SK-N-SH (cell line): ENCODE measurements at regions not wholly inside any gene's neighbourhood (a gene's known extent, or its start where the extent isn't known, plus 50 kb on each side); places are given as distances from the start of the nearest gene placed in this dataset.

Experiments used
- CTCF ChIP-seq: fragments of 200-600 bp; sonication (generic); IDR thresholded peaks from 2 replicates; pipeline ENCODE4 v1.6.1; 2017; ENCODE audit warnings: antibody characterized with exemption, mild to moderate bottlenecking, moderate library complexity
- ELF1 ChIP-seq: IDR thresholded peaks from 2 replicates; pipeline ENCODE4 v1.4.0; 2012
- EP300 ChIP-seq, 2 experiments: IDR thresholded peaks; 2 replicates each; pipeline versions ENCODE4 v1.4.0 to v1.6.1; 2012; ENCODE audit warnings: borderline replicate concordance in 1 of 2, low read depth in 1 of 2, low read length in 1 of 2
- FOXM1 ChIP-seq: IDR thresholded peaks from 2 replicates; pipeline ENCODE4 v1.4.0; 2012; ENCODE audit warnings: low read depth, mild to moderate bottlenecking
- MAX ChIP-seq: IDR thresholded peaks from 2 replicates; pipeline ENCODE4 v1.4.0; 2012; ENCODE audit warnings: low read depth
- POLR2AphosphoS5 ChIP-seq: IDR thresholded peaks from 2 replicates; pipeline ENCODE4 v1.6.1; 2012; ENCODE audit warnings: low read depth, low read length
- RAD21 ChIP-seq: IDR thresholded peaks from 2 replicates; pipeline ENCODE4 v1.6.1; 2012; ENCODE audit warnings: mild to moderate bottlenecking, low read length
- RFX5 ChIP-seq: IDR thresholded peaks from 2 replicates; pipeline ENCODE4 v1.6.1; 2012; ENCODE audit warnings: mild to moderate bottlenecking, improper control_type of control experiment, low read length
- SMC3 ChIP-seq: IDR thresholded peaks from 2 replicates; pipeline ENCODE4 v1.6.1; 2012; ENCODE audit warnings: low read depth, low read length, improper control_type of control experiment
- TCF12 ChIP-seq: IDR thresholded peaks from 2 replicates; pipeline ENCODE4 v1.4.0; 2012
- USF1 ChIP-seq: IDR thresholded peaks from 2 replicates; pipeline ENCODE4 v1.4.0; 2012; ENCODE audit warnings: low read depth, borderline replicate concordance

- TF ChIP-seq CTCF (no peak), POLR2AphosphoS5 (no peak), ELF1 (no peak), RAD21 (no peak), USF1 (no peak), SMC3 (no peak), FOXM1 (no peak), EP300 (IDR thresholded peaks at IDR 0.05; ENCODE audit: borderline replicate concordance in 1 of 2, low read depth in 1 of 2, low read length in 1 of 2) (no peak), RFX5 (no peak), MAX (no peak), TCF12 (no peak)
These were observed 688.1 kb downstream of the BRD1 start for GRCh38 chr22:49139492-49140151.
